Endothelial cell of umbilical vein (primary cell): ENCODE measurements at regions not wholly inside any gene's neighbourhood (a gene's known extent, or its start where the extent isn't known, plus 50 kb on each side); places are given as distances from the start of the nearest gene placed in this dataset.

ENCODE experiments used
- JUN ChIP-seq: IDR thresholded peaks from 2 replicates; pipeline ENCODE4 v1.6.1; 2011; ENCODE audit warnings: borderline replicate concordance, low read depth; ENCODE audit not compliant: insufficient read length, insufficient read depth
- POLR2A ChIP-seq: IDR thresholded peaks from 2 replicates; pipeline ENCODE4 v1.6.1; 2012; ENCODE audit warnings: low read depth, mild to moderate bottlenecking, control low read depth, low read length

GRCh38 chr12:124475295-124476010 is 92.0 kb downstream of the NCOR2 start:
- no peak for TF ChIP-seq JUN
- TF ChIP-seq POLR2A: no peak
